Neutrophil (primary cell): ENCODE measurements at regions not wholly inside any gene's neighbourhood (a gene's known extent, or its start where the extent isn't known, plus 50 kb on each side); places are given as distances from the start of the nearest gene placed in this dataset.

Experiments
- H3K27ac ChIP-seq: fragments of 200-600 bp; sonication (generic); 2 replicates; pipeline ENCODE4 v1.5.1; 2016; ENCODE audit warnings: mild to moderate bottlenecking, moderate library complexity
- H3K27me3 ChIP-seq: fragments of 200-600 bp; sonication (generic); 2 replicates; pipeline ENCODE4 v1.6.0; 2016; ENCODE audit warnings: mild to moderate bottlenecking
- H3K36me3 ChIP-seq: fragments of 200-600 bp; sonication (generic); 2 replicates; pipeline ENCODE4 v1.5.1; 2017
- H3K4me1 ChIP-seq, 2 experiments: fragments of 200-600 bp in 1 of 2; sonication (generic) in 1 of 2; 1 replicate in 1 of 2; 2 replicates in 1 of 2; pipeline versions ENCODE4 v1.5.1 to v1.6.1; 2013 to 2016; ENCODE audit warnings: low read depth in 1 of 2, low read length in 1 of 2, mild to moderate bottlenecking in 1 of 2, moderate library complexity in 1 of 2; ENCODE audit not compliant: control insufficient read depth in 1 of 2, insufficient read depth in 1 of 2
- H3K4me3 ChIP-seq, 2 experiments: fragments of 200-600 bp in 1 of 2; sonication (generic) in 1 of 2; 1 replicate in 1 of 2; 2 replicates in 1 of 2; pipeline ENCODE4 v1.5.1; 2013 to 2016; ENCODE audit warnings: low read depth in 1 of 2, low read length in 1 of 2, mild to moderate bottlenecking in 1 of 2, moderate library complexity in 1 of 2
- H3K9me3 ChIP-seq: fragments of 200-600 bp; sonication (generic); 2 replicates; pipeline ENCODE4 v1.5.1; 2016
- CTCF ChIP-seq: fragments of 200-600 bp; sonication (generic); IDR thresholded peaks from 2 replicates; pipeline ENCODE4 v1.5.1; 2016; ENCODE audit warnings: antibody characterized with exemption

- Histone ChIP-seq H3K36me3 (no peaks in the 10 kb centered on the region), H3K4me3 (no peak overlapping the region), H3K27me3 (no peaks in the 10 kb centered on the region), H3K4me1 (no peaks in the 10 kb centered on the region), H3K27ac (no peak overlapping the region), H3K9me3 (no peaks in the 10 kb centered on the region)
- TF ChIP-seq CTCF: no peak
Observed at GRCh38 chr15:81529481-81529880, 155.5 kb upstream of the TMC3 start.

- H3K4me3 ChIP-seq: no peak overlapping the region
- no peaks in the 10 kb centered on the region for H3K4me1 ChIP-seq
- H3K27ac ChIP-seq: no peak overlapping the region
- H3K9me3 ChIP-seq: no peaks in the 10 kb centered on the region
- H3K36me3 ChIP-seq: no peaks in the 10 kb centered on the region
- no peaks in the 10 kb centered on the region for H3K27me3 ChIP-seq
- no peak for TF ChIP-seq CTCF
Observed at GRCh38 chr15:81526029-81526428, 152.0 kb upstream of the TMC3 start.

- no peak for TF ChIP-seq CTCF
- H3K9me3 ChIP-seq: no peaks in the 10 kb centered on the region
- H3K36me3 ChIP-seq: no peaks in the 10 kb centered on the region
- H3K4me3 ChIP-seq: no peak overlapping the region
- H3K27me3 ChIP-seq: no peaks in the 10 kb centered on the region
- no peaks in the 10 kb centered on the region for H3K4me1 ChIP-seq
- H3K27ac ChIP-seq: no peak overlapping the region
Observed at GRCh38 chr15:81524496-81524895, 150.5 kb upstream of the TMC3 start.

- Histone ChIP-seq H3K27me3 (no peaks in the 10 kb centered on the region), H3K4me3 (no peak overlapping the region), H3K9me3 (no peaks in the 10 kb centered on the region), H3K4me1 (no peaks in the 10 kb centered on the region), H3K36me3 (no peaks in the 10 kb centered on the region), H3K27ac (no peak overlapping the region)
- TF ChIP-seq CTCF: no peak
Observed at GRCh38 chr15:81523867-81524266, 149.9 kb upstream of the TMC3 start.

- H3K9me3 ChIP-seq: no peaks in the 10 kb centered on the region
- H3K27me3 ChIP-seq: no peaks in the 10 kb centered on the region
- H3K27ac ChIP-seq: no peak overlapping the region
- TF ChIP-seq CTCF: no peak
- no peaks in the 10 kb centered on the region for H3K4me1 ChIP-seq
- no peaks in the 10 kb centered on the region for H3K36me3 ChIP-seq
- H3K4me3 ChIP-seq: no peak overlapping the region
Observed at GRCh38 chr15:81520480-81520879, 146.5 kb upstream of the TMC3 start.

- Histone ChIP-seq H3K4me3 (no peak overlapping the region), H3K27me3 (no peaks in the 10 kb centered on the region), H3K9me3 (no peaks in the 10 kb centered on the region), H3K27ac (no peak overlapping the region), H3K4me1 (no peaks in the 10 kb centered on the region), H3K36me3 (no peaks in the 10 kb centered on the region)
- TF ChIP-seq CTCF: no peak
Observed at GRCh38 chr15:81516461-81516860, 142.4 kb upstream of the TMC3 start.
